H1 (cell line): ENCODE measurements at regions not wholly inside any gene's neighbourhood (a gene's known extent, or its start where the extent isn't known, plus 50 kb on each side); places are given as distances from the start of the nearest gene placed in this dataset.

Source experiments
- BCL11A ChIP-seq, 2 experiments: IDR thresholded peaks; one replicate each; pipeline ENCODE4 v1.6.1; 2011; ENCODE audit warnings: low read depth in 2 of 2, low read length in 2 of 2, mild to moderate bottlenecking in 2 of 2
- CHD1 ChIP-seq: IDR thresholded peaks from 2 replicates; pipeline ENCODE4 v1.6.1; 2012; ENCODE audit warnings: low read depth, low read length, improper control_type of control experiment
- HDAC6 ChIP-seq: IDR thresholded peaks from one replicate; pipeline ENCODE4 v1.7.1; 2012; ENCODE audit warnings: low read depth, mild to moderate bottlenecking, inconsistent platforms, low read length, moderate library complexity
- POLR2AphosphoS5 ChIP-seq: IDR thresholded peaks from 2 replicates; pipeline ENCODE4 v1.6.1; 2011; ENCODE audit warnings: low read depth, low read length
- RAD21 ChIP-seq, 2 experiments: IDR thresholded peaks in 1 of 2; conservative IDR thresholded peaks in 1 of 2; 2 replicates each; pipeline ENCODE4 v1.6.1; 2011; ENCODE audit warnings: low read depth in 2 of 2, low read length in 2 of 2, improper control_type of control experiment in 1 of 2, inconsistent platforms in 1 of 2, mild to moderate bottlenecking in 1 of 2, moderate library complexity in 1 of 2
- RFX5 ChIP-seq: IDR thresholded peaks from 2 replicates; pipeline ENCODE4 v1.6.1; 2011; ENCODE audit warnings: low read depth, low read length, improper control_type of control experiment, borderline replicate concordance
- SIRT6 ChIP-seq: IDR thresholded peaks from one replicate; pipeline ENCODE4 v1.7.1; 2012; ENCODE audit warnings: low read length, inconsistent platforms
- SUZ12 ChIP-seq: fragments of 200-600 bp; sonication (generic); IDR thresholded peaks from 2 replicates; pipeline ENCODE4 v1.6.1; 2012; ENCODE audit warnings: mild to moderate bottlenecking, inconsistent platforms, low read length, moderate library complexity, mixed read lengths
- TF ChIP-seq, protein P1 (sequence below): IDR thresholded peaks from 2 replicates; pipeline ENCODE4 v1.6.1; 2012; ENCODE audit warnings: low read length, inconsistent platforms

DNA sequence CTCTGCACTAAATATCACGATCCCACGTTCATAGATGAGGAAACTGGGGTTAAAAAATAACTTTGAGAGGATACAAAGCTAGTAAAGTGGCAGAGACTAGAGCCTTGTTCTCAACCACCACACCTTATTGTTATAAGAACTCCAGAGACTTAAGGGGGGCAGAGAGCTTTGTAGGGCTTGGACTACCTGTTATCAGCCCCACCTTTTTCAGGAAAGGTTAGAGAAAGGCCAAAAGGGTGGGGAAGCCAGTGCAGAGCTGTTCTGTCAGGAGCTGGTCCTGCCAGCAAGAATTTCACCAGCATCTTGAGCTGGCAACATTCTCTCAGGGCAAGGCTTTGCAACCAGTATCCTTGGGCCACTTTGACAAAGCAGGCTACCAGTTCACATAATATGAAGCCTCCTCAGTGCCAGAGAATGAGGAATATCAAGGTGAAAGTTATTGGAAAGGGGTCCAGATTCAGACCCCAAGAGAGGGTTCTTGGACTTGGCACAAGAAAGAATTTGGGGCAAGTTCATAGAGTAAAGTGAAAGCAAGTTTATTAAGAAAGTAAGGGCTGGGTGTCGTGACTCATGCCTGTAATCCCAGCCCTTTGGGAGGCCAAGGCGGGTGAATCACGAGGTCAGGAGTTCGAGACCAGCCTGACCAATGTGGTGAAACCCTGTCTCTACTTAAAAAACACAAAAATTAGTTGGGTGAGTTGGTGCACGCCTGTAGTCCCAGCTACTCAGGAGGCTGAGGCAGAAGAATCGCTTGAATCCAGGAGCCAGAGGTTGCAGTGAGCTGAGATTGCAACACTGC is 66.2 kb upstream of the CLINT1 start (continued):
- TF ChIP-seq CHD1 = no peak
- no peak for TF ChIP-seq SIRT6
- TF ChIP-seq HDAC6 = no peak
- TF ChIP-seq, protein P1, sequence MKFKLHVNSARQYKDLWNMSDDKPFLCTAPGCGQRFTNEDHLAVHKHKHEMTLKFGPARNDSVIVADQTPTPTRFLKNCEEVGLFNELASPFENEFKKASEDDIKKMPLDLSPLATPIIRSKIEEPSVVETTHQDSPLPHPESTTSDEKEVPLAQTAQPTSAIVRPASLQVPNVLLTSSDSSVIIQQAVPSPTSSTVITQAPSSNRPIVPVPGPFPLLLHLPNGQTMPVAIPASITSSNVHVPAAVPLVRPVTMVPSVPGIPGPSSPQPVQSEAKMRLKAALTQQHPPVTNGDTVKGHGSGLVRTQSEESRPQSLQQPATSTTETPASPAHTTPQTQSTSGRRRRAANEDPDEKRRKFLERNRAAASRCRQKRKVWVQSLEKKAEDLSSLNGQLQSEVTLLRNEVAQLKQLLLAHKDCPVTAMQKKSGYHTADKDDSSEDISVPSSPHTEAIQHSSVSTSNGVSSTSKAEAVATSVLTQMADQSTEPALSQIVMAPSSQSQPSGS = no peak
- no peak for TF ChIP-seq POLR2AphosphoS5
- no peak for TF ChIP-seq RAD21 (IDR thresholded peaks at IDR 0.05 in 1 of 2, conservative IDR thresholded peaks at IDR 0.05 in 1 of 2; ENCODE audit: low read depth in 2 of 2, low read length in 2 of 2)
- no peak for TF ChIP-seq RFX5
- no peak for TF ChIP-seq BCL11A (IDR thresholded peaks at IDR 0.05; ENCODE audit: low read depth in 2 of 2, low read length in 2 of 2)
- no peak for TF ChIP-seq SUZ12
